HG03432 (cell line): ENCODE measurements at regions not wholly inside any gene's neighbourhood (a gene's known extent, or its start where the extent isn't known, plus 50 kb on each side); places are given as distances from the start of the nearest gene placed in this dataset.
"Not testable (repeated sequence)": the region's sequence is repeated elsewhere in the genome, so short reads cannot be mapped to it uniquely, and the experiment has no call there.

ENCODE experiments used
- ATAC-seq: cut with Tn5 transposase; IDR thresholded peaks from one replicate; pipeline ENCODE4 v1.9.1; 2021; ENCODE audit warnings: mild to moderate bottlenecking, moderate library complexity; ENCODE audit not compliant: unreplicated experiment

- ATAC-seq, result no peak
These were observed 70.6 kb downstream of the RSL24D1 start for GRCh38 chr15:55126111-55126510.

DNA sequence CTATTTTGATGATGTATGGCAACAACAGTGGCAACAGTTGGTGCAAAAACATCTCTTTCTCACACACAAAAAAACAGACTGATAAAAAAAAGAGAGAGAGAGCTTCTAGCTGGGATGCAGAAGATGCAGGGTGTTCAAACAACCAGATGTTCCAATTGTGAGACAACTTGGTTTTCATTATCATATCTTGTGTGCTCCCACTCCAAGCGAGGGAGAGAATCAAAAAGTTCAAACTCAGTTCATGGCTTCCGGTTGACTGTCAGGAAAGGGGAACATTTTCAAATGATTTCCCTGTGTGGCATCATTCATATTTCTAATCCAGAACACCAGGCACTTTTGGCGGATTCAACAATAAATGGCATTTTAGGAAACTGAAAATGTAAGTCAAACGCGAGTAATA lies 72.1 kb downstream of the RSL24D1 start:
- ATAC-seq, result no peak

DNA sequence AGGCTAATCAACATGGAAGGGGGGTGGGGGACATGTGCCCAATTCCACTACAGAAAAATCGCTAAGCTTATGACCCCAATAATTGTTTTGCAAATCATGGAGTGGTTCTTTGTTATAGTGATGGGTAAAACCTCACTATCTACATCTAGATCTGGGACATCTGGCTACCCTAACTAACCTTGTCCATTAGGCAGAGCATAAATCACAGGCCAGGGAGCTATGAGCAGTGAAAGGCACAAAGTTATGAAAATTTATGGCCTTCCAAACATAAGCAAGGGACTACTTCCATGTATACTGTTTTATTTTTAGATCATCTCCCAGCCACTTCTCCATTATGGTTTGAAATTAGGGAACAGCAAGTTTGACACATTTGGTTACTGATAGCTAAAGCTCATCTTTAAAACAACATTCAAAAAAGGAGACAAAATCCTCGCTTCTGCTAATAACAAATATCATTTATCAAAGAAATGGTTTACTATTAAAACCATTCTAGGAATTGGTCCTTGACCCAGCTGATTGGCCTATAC lies 78.3 kb downstream of the RSL24D1 start:
- no peak for ATAC-seq

DNA sequence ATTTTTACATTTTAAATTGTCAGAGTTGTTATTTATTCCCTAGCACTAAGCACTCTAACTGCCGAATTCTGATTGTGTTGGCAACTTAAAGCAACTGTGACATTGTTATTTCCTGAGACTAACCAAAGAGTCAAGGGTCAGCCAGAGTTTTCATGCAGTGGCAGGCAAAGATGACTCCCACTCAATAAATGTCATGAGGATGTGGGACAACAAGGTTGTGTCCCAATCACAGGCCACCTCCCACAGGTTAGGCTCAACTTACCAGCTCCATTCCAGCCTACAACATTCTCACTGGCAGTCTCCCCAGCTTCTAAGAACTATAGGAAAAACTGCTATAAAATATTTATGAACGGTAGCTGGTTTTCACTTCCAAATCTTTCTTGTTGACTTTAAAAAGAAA lies 80.1 kb downstream of the RSL24D1 start:
- ATAC-seq, result no peak

GRCh38 chr15:55113736-55114135 lies 83.0 kb downstream of the RSL24D1 start:
- ATAC-seq, result no peak

- ATAC-seq, result no peak
These were observed 84.0 kb downstream of the RSL24D1 start for GRCh38 chr15:55112706-55113105.

DNA sequence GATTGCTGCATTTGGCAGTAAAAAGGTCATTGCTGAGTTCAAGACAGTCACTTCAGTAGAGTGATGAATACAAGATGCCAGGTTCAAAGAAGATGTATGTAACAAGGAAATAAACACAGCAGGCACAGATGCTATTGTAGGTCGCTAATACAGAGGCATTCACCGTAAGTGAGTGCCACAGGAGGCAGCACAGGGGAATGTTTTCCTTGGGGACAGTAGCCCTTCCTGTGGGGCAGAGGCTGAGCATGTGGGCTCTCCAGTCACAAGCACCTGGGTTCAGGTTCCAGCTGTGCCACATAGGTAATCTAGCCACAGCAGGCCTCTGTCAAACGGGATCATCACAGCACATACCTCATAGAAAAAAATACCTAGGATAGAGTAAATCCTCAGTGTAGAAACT lies 86.3 kb downstream of the RSL24D1 start:
- no peak for ATAC-seq

DNA sequence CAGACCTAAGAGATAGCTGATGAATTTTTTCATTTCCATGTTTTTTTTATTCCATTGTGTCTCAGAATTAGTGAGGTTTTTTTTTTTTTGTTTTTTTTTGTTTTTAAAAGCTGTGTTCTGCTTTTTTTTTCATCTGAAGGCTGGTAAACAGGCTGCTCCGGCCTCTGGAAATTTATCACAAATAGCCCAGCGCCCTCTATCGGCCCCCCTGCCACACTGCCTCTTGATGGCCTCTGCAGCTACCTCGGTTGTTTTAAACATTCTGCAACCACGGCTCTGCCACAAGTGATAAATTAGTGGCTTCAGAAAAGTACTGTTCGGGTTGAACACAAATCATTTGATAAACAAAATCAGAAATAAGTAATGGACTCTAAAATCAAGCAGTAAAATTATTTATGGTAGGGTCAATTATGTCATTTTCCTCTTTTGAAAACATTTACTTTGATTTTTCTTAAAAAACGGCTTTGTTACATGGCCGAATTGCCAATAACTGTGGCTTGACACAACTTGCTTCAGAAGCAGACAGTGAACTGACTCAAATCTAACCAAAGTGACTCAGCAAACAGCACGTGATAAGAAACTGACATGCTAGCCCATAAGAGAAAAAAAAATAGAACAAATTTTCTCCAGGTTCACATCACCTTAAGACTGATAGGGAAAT lies 87.8 kb downstream of the RSL24D1 start:
- peak; percentile 82 for ATAC-seq

DNA sequence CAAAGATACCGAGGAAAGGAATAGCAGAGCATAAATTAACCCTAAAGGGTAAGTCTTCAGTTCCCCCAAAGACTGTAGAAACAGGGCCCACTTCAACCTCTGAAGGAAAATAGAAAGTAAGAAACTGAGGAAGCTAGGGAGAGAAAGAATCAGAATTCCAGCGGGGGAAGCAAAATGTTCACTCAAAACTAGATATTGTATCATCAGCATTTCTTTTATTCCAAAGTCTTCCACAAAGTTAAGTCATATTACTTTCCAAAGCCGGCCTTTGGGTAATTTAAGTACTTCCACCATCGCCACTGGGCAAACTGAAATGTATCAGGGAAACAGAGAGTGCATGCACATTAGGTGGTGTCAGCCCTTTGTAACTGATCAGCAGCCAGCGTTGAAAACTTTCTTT lies 88.3 kb downstream of the RSL24D1 start:
- no peak for ATAC-seq

DNA sequence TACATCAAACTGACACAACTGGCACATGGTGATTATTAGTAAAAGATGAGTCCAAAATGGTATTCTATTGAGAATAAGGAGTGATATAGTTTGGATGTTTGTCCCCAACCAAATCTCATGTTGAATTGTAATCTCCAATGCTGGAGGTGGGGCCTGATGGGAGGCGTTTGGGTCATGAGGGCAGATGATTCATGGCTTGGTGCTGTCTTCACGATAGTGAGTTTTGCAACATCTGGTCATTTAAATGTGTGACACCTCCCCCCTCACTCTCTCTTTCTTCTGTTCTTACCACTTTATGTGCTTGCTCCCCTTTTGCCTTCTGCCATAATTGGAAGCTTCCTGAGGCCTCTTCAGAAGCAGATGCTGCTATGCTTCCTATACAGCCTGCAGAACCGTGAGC lies 90.6 kb downstream of the RSL24D1 start:
- ATAC-seq, result no peak

GRCh38 chr15:55094136-55094535 lies 102.6 kb downstream of the RSL24D1 start:
- no peak for ATAC-seq

- no peak for ATAC-seq
These were observed 108.5 kb downstream of the RSL24D1 start for GRCh38 chr15:55088207-55088606.

DNA sequence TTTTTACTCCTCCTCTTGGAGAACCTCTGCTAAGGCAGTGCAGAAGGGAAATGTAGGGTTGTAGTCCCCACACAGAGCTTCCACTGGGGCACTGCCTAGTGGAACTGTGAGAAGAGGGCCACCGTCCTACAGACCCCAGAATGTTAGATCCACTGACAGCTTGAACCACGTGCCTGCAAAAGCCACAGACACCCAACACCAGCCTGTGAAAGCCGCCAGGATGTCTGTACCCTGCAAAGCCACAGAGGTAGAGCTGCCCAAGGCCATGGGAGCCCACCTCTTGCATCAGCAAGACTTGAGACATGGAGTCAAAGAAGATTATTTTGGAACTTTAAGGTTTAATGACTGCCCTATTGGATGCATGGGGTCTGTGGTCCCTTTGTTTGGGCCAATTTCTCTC lies 112.1 kb downstream of the RSL24D1 start:
- no peak for ATAC-seq

- no peak for ATAC-seq
These were observed 112.5 kb downstream of the RSL24D1 start for GRCh38 chr15:55084216-55084615.

GRCh38 chr15:55077052-55077451 lies 119.7 kb downstream of the RSL24D1 start:
- ATAC-seq, result not testable (repeated sequence)

- ATAC-seq, result no peak
These were observed 122.3 kb downstream of the RSL24D1 start for GRCh38 chr15:55074431-55074830.

GRCh38 chr15:55063970-55064369 lies 132.8 kb downstream of the RSL24D1 start:
- ATAC-seq, result not testable (repeated sequence)

GRCh38 chr15:55060836-55061235 lies 135.9 kb downstream of the RSL24D1 start:
- no peak for ATAC-seq

DNA sequence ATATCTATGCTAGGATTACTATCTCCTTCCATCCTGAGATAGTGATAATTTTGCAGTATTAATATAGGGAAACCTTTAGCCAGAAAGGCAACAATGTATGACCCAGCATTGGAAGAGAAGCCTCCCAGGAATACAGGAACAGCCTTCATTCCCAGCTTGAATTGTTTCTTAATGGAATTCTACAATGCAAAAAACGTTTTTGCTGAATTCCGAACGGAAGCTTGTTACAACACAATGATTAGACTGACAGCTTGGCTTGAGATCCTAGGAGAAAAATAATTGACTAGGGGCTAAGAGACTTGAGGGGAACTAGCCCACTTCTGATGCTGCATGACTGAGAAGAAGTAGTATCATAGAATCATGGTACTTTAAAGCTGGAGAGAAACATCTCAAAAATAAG lies 140.2 kb downstream of the RSL24D1 start:
- ATAC-seq, result no peak

- no peak for ATAC-seq
These were observed 152.6 kb downstream of the RSL24D1 start for GRCh38 chr15:55044162-55044561.

- ATAC-seq, result no peak
These were observed 159.7 kb downstream of the RSL24D1 start for GRCh38 chr15:55037071-55037470.

DNA sequence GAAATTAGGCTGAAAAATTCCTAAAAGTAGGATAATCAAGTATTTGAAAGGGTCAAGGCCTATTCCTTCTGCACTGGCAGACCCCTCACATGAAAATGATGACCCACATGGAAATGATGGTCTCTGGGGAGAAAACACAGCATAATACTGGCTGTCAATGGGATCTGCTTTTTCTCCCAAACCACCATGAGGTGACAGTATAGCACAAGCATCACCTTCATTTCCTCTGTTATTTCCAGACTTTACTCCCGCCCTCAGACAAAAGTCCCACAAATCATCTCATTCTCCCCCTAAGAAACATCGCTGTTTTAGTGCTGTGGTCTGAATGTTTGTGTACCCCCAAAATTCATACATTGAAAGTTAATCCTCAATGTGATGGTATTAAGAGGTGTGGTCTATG lies 161.0 kb downstream of the RSL24D1 start:
- no peak for ATAC-seq

- ATAC-seq, result no peak
These were observed 163.2 kb downstream of the RSL24D1 start for GRCh38 chr15:55033574-55033973.
